ENCODE measurements at regions not wholly inside any gene's neighbourhood (a gene's known extent, or its start where the extent isn't known, plus 50 kb on each side); places are given as distances from the start of the nearest gene placed in this dataset.

GRCh38 chr16:86243123-86243473, 267.2 kb upstream of the FOXF1 start:
- TF ChIP-seq CTCF (conservative IDR thresholded peaks at IDR 0.05; ENCODE audit: low read depth, low read length) (no peak), EZH2 (IDR thresholded peaks at IDR 0.05; ENCODE audit: low read length, unreplicated experiment) (no peak)

All from PC-3 (cell line).